Breast epithelium (tissue), 4 donors: ENCODE measurements at regions not wholly inside any gene's neighbourhood (a gene's known extent, or its start where the extent isn't known, plus 50 kb on each side); places are given as distances from the start of the nearest gene placed in this dataset.

Experiments used
- DNase-seq, 2 donors: peaks; one replicate each; pipeline ENCODE4 v3.0.0-alpha.2; 2019; ENCODE audit warnings: low spot score in 2 of 2
- H3K27ac ChIP-seq, 2 donors: fragments of 200-600 bp; sonication (generic) in 1 of 2; one replicate each; pipeline ENCODE4 v1.5.1; 2016 to 2019; ENCODE audit warnings: mild to moderate bottlenecking in 1 of 2
- H3K27me3 ChIP-seq, 2 donors: fragments of 200-600 bp; sonication (generic) in 1 of 2; one replicate each; pipeline versions ENCODE4 v1.5.1 to v1.6.0; 2017 to 2019; ENCODE audit warnings: control low read depth in 1 of 2, mild to moderate bottlenecking in 1 of 2
- H3K36me3 ChIP-seq: fragments of 200-600 bp; one replicate; pipeline ENCODE4 v1.5.1; 2019
- H3K4me1 ChIP-seq, 2 donors: fragments of 200-600 bp; sonication (generic); one replicate each; pipeline ENCODE4 v1.5.1; 2016 to 2019; ENCODE audit warnings: control low read depth in 1 of 2
- H3K4me3 ChIP-seq, 3 donors: fragments of 200-600 bp; sonication (generic); 1 replicate in 2 of 3; 2 replicates in 1 of 3; pipeline ENCODE4 v1.5.1; 2016 to 2019; ENCODE audit warnings: mild to moderate bottlenecking in 3 of 3, moderate library complexity in 2 of 3
- H3K9me3 ChIP-seq, 2 donors: fragments of 200-600 bp; sonication (generic) in 1 of 2; one replicate each; pipeline ENCODE4 v1.5.1; 2016 to 2019; ENCODE audit warnings: control low read depth in 1 of 2
- POLR2A ChIP-seq: fragments of 450-650 bp; IDR thresholded peaks from one replicate; pipeline ENCODE4 v1.6.1; 2016; ENCODE audit warnings: antibody characterized with exemption, mild to moderate bottlenecking, moderate library complexity
- POLR2AphosphoS5 ChIP-seq, 3 donors: sonication (generic); formaldehyde crosslinking; IDR thresholded peaks; one replicate each; pipeline ENCODE4 v1.6.1; 2017; ENCODE audit warnings: antibody characterized with exemption in 3 of 3
- intact Hi-C: fragments of 100-400 bp; cut with DNase I; formaldehyde crosslinking; loops from one replicate; pipeline ENCODE4 v1.15.1; 2023; ENCODE audit warnings: low total_unique reads
- TF ChIP-seq, protein P1 (sequence below), 3 donors: fragments of 450-650 bp; IDR thresholded peaks; one replicate each; pipeline ENCODE4 v1.5.1; 2016 to 2017; ENCODE audit warnings: antibody characterized with exemption in 3 of 3, mild to moderate bottlenecking in 3 of 3, moderate library complexity in 3 of 3

DNA sequence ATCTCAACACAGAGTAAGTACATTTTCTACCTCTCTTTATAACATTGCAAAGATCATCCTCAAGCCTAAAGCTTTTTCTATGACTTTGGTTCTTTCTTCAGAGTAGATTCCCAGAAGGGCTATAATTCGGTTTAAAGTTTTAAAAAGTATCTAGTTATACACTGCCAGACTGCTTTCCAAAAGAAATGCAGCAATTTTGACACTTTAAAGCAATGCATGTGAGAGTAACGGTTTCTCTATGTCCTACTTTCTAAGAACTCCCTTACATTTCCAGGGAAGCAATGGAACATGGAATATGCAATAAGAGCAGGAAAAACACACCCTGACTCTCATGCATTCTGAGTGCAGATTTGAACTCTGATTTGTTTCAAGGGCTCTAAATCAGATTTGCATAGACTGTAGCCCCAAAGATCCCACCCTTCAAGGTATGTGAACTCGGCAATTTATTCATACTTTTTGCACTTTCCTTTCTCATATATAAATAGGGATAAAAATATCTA lies 331.6 kb downstream of the HHIPL2 start:
- DNase-seq: no peak
- Histone ChIP-seq H3K27ac (no peak overlapping the region), H3K4me1 (no peaks in the 10 kb centered on the region), H3K9me3 (peaks cover 0 to 3% of the 10 kb centered on the region in 2 donors), H3K27me3 (no peaks in the 10 kb centered on the region), H3K4me3 (no peak overlapping the region), H3K36me3 (no peaks in the 10 kb centered on the region)
- intact Hi-C loops: no loop called here
- TF ChIP-seq POLR2A: no peak

DNA sequence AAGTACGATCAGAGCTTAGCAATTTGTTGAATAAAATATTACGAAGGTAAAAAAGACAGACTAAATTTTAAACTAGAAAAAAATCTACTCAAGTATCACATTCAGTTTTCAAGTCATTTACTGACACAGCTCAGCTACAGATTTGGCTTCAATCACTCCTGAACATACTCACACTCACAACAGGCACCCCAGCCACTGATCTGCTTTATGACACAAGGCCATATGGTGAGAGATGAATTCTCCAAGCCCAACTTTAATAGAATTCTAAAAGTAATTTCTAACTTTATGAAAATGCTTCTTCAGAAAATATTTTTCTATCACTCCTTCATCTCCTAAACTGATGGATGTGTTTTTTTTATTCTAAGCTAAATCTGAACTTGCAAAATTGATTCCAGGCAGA lies 337.1 kb downstream of the HHIPL2 start:
- no peak overlapping the region for H3K27ac ChIP-seq
- no peaks in the 10 kb centered on the region for H3K4me1 ChIP-seq
- TF ChIP-seq, protein P1, sequence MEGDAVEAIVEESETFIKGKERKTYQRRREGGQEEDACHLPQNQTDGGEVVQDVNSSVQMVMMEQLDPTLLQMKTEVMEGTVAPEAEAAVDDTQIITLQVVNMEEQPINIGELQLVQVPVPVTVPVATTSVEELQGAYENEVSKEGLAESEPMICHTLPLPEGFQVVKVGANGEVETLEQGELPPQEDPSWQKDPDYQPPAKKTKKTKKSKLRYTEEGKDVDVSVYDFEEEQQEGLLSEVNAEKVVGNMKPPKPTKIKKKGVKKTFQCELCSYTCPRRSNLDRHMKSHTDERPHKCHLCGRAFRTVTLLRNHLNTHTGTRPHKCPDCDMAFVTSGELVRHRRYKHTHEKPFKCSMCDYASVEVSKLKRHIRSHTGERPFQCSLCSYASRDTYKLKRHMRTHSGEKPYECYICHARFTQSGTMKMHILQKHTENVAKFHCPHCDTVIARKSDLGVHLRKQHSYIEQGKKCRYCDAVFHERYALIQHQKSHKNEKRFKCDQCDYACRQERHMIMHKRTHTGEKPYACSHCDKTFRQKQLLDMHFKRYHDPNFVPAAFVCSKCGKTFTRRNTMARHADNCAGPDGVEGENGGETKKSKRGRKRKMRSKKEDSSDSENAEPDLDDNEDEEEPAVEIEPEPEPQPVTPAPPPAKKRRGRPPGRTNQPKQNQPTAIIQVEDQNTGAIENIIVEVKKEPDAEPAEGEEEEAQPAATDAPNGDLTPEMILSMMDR (IDR thresholded peaks at IDR 0.05): no peak
- no peaks in the 10 kb centered on the region for H3K36me3 ChIP-seq
- no peak for DNase-seq
- no peaks in the 10 kb centered on the region for H3K27me3 ChIP-seq
- no peak overlapping the region for H3K4me3 ChIP-seq
- no peaks in the 10 kb centered on the region for H3K9me3 ChIP-seq
- intact Hi-C loops: no loop called here

DNA sequence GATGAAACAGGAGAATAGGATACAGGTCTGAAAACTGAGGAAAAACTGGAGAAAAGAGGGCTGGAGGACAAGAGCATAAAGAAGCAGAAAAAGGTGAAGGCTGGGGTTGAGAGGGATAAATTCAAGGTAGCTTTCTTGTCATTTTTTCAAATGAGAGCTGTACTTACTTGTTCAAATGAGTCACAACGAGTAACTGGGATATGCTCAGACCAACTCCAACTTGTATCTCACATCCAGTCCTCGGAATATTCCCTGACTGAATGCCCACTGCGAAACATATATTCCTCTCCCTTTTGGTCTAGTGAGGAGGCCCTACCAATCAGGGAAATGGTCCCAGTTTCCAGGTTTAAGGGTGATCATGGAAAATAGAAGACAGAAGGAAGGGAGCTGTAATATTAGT lies 343.4 kb downstream of the HHIPL2 start:
- intact Hi-C loops: no loop called here
- Histone ChIP-seq H3K36me3 (no peaks in the 10 kb centered on the region), H3K4me1 (no peaks in the 10 kb centered on the region), H3K27me3 (no peaks in the 10 kb centered on the region), H3K9me3 (no peaks in the 10 kb centered on the region), H3K4me3 (no peak overlapping the region), H3K27ac (no peak overlapping the region)
- TF ChIP-seq POLR2AphosphoS5 (IDR thresholded peaks at IDR 0.05) (no peak), POLR2A (no peak)
- TF ChIP-seq, protein P1 (IDR thresholded peaks at IDR 0.05): no peak
- DNase-seq: no peak

DNA sequence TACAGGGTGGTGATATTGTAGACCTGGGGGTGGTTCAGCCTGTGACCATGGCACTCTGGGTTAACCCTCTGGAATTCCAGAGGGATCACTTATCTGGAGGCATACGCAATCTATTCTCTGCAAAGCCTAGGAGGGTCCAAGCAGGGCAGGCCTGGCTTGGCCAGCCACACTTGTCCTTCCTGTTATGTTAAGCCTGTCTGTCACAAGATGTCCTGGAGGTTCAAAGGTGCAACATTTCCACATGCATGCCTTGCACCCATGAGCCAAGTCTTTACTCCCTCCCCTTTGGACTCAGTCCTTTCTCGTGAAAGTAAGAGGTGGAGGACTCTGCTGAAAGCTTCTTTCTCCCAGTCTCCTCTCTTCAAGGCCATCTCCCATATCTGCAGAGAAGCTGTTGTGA lies 345.1 kb downstream of the HHIPL2 start:
- Histone ChIP-seq H3K27ac (no peak overlapping the region), H3K36me3 (no peaks in the 10 kb centered on the region), H3K4me1 (no peaks in the 10 kb centered on the region), H3K4me3 (no peak overlapping the region), H3K9me3 (no peaks in the 10 kb centered on the region), H3K27me3 (no peaks in the 10 kb centered on the region)
- intact Hi-C loops: no loop called here
- no peak for DNase-seq
- TF ChIP-seq POLR2AphosphoS5 (IDR thresholded peaks at IDR 0.05) (no peak), POLR2A (no peak)
- TF ChIP-seq, protein P1 (IDR thresholded peaks at IDR 0.05): no peak

DNA sequence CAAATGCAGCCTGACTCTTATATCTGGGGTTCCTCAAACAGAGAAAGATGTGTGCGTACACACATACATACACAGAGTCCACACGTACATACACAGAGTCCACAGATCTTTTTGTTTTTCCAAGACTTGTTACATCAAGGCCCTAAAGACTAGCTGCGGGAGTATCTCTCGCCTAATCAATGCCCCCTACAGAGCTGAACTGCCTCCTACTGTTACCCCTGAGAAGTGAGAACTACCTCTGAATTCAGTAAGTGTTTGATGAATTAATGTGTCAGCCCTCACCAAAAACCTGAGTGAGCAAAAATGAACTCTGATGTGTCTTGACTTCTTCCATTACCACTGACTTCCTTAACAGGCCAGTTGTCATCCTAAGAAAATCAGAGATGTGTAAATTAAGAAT lies 351.2 kb downstream of the HHIPL2 start:
- Histone ChIP-seq H3K9me3 (no peaks in the 10 kb centered on the region), H3K27ac (no peak overlapping the region), H3K36me3 (no peaks in the 10 kb centered on the region), H3K4me3 (no peak overlapping the region), H3K27me3 (no peaks in the 10 kb centered on the region), H3K4me1 (no peaks in the 10 kb centered on the region)
- intact Hi-C loops: loop anchor here (2.0 kb wide), 1 partner anchor 62 kb away; no protein-coding TSS in a partner anchor
- TF ChIP-seq POLR2A (no peak), POLR2AphosphoS5 (IDR thresholded peaks at IDR 0.05) (no peak)
- TF ChIP-seq, protein P1 (IDR thresholded peaks at IDR 0.05): no peak
- DNase-seq: no peak

DNA sequence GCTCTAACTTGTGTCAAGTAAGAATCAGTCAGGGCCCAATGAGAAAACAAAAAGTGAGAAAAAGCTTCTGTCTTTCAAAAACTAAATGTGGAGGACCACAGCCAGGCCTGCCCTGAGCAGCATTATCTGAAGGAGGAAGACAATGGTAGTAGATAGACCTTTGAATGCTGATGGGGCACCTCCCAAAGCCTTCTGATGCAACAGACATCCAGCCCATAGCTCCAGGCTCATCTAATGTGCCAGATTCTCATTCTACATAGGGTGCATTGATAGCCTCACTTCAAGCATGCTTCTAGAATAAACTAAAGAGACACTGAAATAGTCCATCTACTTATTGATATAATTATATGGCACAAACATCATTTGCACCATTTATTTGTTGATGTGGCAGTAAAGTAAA lies 351.6 kb downstream of the HHIPL2 start:
- intact Hi-C loops: loop anchor here (2.0 kb wide), 1 partner anchor 63 kb away; no protein-coding TSS in a partner anchor
- no peaks in the 10 kb centered on the region for H3K36me3 ChIP-seq

More for the DNA sequence above, 351.6 kb downstream of the HHIPL2 start:
- Histone ChIP-seq H3K27ac (no peak overlapping the region), H3K9me3 (no peaks in the 10 kb centered on the region), H3K4me3 (no peak overlapping the region), H3K4me1 (no peaks in the 10 kb centered on the region), H3K27me3 (no peaks in the 10 kb centered on the region)
- DNase-seq: no peak
- TF ChIP-seq, protein P1 (IDR thresholded peaks at IDR 0.05): no peak
- TF ChIP-seq POLR2A (no peak), POLR2AphosphoS5 (IDR thresholded peaks at IDR 0.05) (no peak)
